ENCODE measurements at regions not wholly inside any gene's neighbourhood (a gene's known extent, or its start where the extent isn't known, plus 50 kb on each side); places are given as distances from the start of the nearest gene placed in this dataset.
"Not testable (repeated sequence)": the region's sequence is repeated elsewhere in the genome, so short reads cannot be mapped to it uniquely, and the experiment has no call there.

- DNase-seq (ENCODE audit: low read depth in 2 of 2) = no peak
These were observed 190.7 kb downstream of the CDCA7 start for GRCh38 chr2:173545364-173545763.

- no peak for DNase-seq (ENCODE audit: low read depth in 2 of 2)
These were observed 192.8 kb downstream of the CDCA7 start for GRCh38 chr2:173547499-173547898.

GRCh38 chr2:173550143-173550542 is 195.5 kb downstream of the CDCA7 start:
- DNase-seq (ENCODE audit: low read depth in 2 of 2) = no peak

- no peak for DNase-seq (ENCODE audit: low read depth in 2 of 2)
These were observed 197.9 kb downstream of the CDCA7 start for GRCh38 chr2:173552531-173552930.

- no peak for DNase-seq (ENCODE audit: low read depth in 2 of 2)
These were observed 198.9 kb downstream of the CDCA7 start for GRCh38 chr2:173553593-173553992.

GRCh38 chr2:173555833-173556232 is 201.2 kb downstream of the CDCA7 start:
- no peak for DNase-seq (ENCODE audit: low read depth in 2 of 2)

- DNase-seq (ENCODE audit: low read depth in 2 of 2) = no peak
These were observed 202.1 kb downstream of the CDCA7 start for GRCh38 chr2:173556816-173557215.

- no peak for DNase-seq (ENCODE audit: low read depth in 2 of 2)
These were observed 202.8 kb downstream of the CDCA7 start for GRCh38 chr2:173557497-173557896.

GRCh38 chr2:173567493-173567892 is 212.8 kb downstream of the CDCA7 start:
- no peak for DNase-seq (ENCODE audit: low read depth in 2 of 2)

- DNase-seq (ENCODE audit: low read depth in 2 of 2) = no peak
These were observed 213.4 kb downstream of the CDCA7 start for GRCh38 chr2:173568054-173568453.

- no peak for DNase-seq (ENCODE audit: low read depth in 2 of 2)
These were observed 216.5 kb downstream of the CDCA7 start for GRCh38 chr2:173571021-173571821.

GRCh38 chr2:173571887-173572680 is 217.4 kb downstream of the CDCA7 start:
- no peak for DNase-seq (ENCODE audit: low read depth in 2 of 2)

GRCh38 chr2:173572848-173573247 is 218.2 kb downstream of the CDCA7 start:
- no peak for DNase-seq (ENCODE audit: low read depth in 2 of 2)

GRCh38 chr2:173573782-173574181 is 219.1 kb downstream of the CDCA7 start:
- DNase-seq (ENCODE audit: low read depth in 2 of 2) = not testable (repeated sequence)

- DNase-seq (ENCODE audit: low read depth in 2 of 2) = no peak
These were observed 219.8 kb downstream of the CDCA7 start for GRCh38 chr2:173574324-173575112.

GRCh38 chr2:173578404-173579107 is 223.9 kb downstream of the CDCA7 start:
- no peak for DNase-seq (ENCODE audit: low read depth in 2 of 2)

GRCh38 chr2:173580351-173580750 is 225.7 kb downstream of the CDCA7 start:
- DNase-seq (ENCODE audit: low read depth in 2 of 2) = no peak

GRCh38 chr2:173580956-173581355 is 226.3 kb downstream of the CDCA7 start:
- DNase-seq (ENCODE audit: low read depth in 2 of 2) = no peak

GRCh38 chr2:173583196-173583595 is 228.5 kb downstream of the CDCA7 start:
- DNase-seq (ENCODE audit: low read depth in 2 of 2) = no peak

GRCh38 chr2:173584000-173584399 is 229.3 kb downstream of the CDCA7 start:
- DNase-seq (ENCODE audit: low read depth in 2 of 2) = no peak

GRCh38 chr2:173584676-173585458 is 230.2 kb downstream of the CDCA7 start:
- DNase-seq (ENCODE audit: low read depth in 2 of 2) = no peak

Data from stimulated activated CD4-positive, alpha-beta T cell treated with anti-CD3 and anti-CD28 coated beads, Interleukin-15, amount 100 ng/mL, for 48 hours (primary cell).